Mononuclear cell (primary cell): ENCODE measurements at regions not wholly inside any gene's neighbourhood (a gene's known extent, or its start where the extent isn't known, plus 50 kb on each side); places are given as distances from the start of the nearest gene placed in this dataset.

Experiments
- H3K27me3 ChIP-seq: 2 replicates; pipeline ENCODE4 v1.6.0; 2011; ENCODE audit warnings: low read length, control low read depth; ENCODE audit not compliant: insufficient read depth
- H3K4me1 ChIP-seq: 2 replicates; pipeline ENCODE4 v1.5.1; 2011; ENCODE audit warnings: mild to moderate bottlenecking, low read length, control low read depth; ENCODE audit not compliant: insufficient read depth
- H3K4me3 ChIP-seq: 2 replicates; pipeline ENCODE4 v1.5.1; 2011; ENCODE audit warnings: mild to moderate bottlenecking, low read length, moderate library complexity
- H3K9me3 ChIP-seq: 2 replicates; pipeline ENCODE4 v1.5.1; 2011; ENCODE audit warnings: low read depth, mild to moderate bottlenecking, control low read depth, low read length

DNA sequence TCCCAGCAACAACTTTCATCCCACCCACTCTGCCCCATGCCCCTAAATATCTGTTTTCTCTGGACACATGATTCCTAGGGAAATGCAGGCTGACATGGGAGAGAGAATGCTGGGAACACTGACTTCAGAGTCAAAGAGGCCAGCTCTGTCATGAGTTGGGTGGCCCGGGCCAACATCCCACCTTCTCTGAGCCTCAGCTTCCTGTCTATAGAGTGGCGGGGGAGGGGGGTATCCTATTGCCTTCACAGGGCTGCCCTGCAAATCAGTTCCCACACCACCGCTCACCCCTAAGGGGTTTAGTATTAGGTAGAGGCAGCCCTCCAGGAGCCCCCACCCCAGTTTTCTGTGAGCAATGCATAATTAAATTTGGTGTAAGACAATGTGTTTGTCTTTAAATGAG is 175.0 kb upstream of the NCAM1 start:
- Histone ChIP-seq H3K27me3 (no peaks in the 10 kb centered on the region), H3K9me3 (no peaks in the 10 kb centered on the region), H3K4me1 (no peaks in the 10 kb centered on the region), H3K4me3 (no peak overlapping the region)

DNA sequence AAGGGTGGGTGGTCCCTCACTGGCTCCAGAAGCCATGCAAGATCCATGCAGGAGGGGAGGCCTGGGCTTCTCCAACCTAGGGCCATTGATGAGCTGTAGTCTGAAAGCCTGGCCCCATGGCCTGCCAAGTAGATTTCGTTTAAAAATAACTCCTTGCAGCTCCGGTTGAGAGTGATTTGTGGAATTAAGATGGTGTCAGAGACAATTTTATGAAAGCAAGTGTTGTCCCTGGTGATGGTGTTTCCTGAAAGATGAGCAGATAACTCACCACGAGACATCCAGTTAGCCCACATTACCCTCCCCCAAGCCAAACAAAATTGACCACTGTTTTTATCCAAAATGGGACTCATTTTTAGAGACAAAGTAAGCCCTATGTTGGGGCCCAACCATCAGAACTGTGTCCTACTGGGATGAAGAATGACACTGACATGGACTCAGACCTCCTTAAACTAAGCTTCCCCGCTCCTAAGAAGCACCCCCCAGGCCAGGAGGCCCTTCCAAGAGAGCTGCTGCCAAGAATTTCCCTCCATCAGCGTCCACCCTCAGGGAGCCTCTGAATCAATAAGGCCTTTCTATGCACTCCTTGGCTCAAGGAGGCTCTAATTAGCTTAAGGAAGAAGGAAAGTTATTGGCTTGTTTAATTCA is 174.2 kb upstream of the NCAM1 start:
- H3K4me3 ChIP-seq: no peak overlapping the region
- no peaks in the 10 kb centered on the region for H3K9me3 ChIP-seq
- no peaks in the 10 kb centered on the region for H3K4me1 ChIP-seq
- H3K27me3 ChIP-seq: no peaks in the 10 kb centered on the region

DNA sequence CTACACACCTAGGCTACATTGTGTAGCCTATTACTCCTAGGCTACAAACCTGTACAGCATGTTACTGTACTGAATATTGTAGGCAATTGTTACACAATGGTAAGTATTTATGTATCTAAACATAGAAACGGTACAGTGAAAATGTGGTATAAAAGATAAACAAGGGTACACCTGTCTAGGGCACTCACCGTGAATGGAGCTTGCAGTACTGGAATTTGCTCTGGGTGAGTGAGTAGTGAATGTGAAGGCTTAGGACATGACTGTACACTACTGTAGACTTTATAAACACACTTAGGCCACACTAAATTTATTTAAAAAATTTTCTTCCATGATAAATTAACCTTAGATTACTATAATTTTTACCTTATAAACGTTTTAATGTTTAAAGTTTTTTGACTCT is 171.7 kb upstream of the NCAM1 start:
- no peaks in the 10 kb centered on the region for H3K4me1 ChIP-seq
- no peaks in the 10 kb centered on the region for H3K27me3 ChIP-seq
- H3K9me3 ChIP-seq: no peaks in the 10 kb centered on the region
- H3K4me3 ChIP-seq: no peak overlapping the region

DNA sequence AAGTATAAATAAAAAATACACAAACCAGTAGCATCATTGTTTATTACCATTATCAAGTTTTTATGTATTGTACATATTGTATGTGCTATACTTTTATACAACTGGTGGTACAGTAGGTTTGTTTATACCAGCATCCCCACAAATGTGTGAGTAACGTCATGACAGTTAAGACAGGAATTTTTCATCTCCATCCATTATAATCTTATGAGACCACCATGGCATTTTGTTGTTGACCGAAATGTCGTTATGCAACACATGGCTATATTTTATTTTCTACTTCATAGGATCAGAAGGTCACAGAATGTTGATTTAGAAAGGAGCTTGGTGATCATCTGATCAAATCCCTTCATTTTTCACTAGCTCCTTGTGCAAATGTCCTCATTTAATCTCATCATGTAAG is 170.9 kb upstream of the NCAM1 start:
- Histone ChIP-seq H3K9me3 (no peaks in the 10 kb centered on the region), H3K27me3 (no peaks in the 10 kb centered on the region), H3K4me3 (no peak overlapping the region), H3K4me1 (no peaks in the 10 kb centered on the region)

DNA sequence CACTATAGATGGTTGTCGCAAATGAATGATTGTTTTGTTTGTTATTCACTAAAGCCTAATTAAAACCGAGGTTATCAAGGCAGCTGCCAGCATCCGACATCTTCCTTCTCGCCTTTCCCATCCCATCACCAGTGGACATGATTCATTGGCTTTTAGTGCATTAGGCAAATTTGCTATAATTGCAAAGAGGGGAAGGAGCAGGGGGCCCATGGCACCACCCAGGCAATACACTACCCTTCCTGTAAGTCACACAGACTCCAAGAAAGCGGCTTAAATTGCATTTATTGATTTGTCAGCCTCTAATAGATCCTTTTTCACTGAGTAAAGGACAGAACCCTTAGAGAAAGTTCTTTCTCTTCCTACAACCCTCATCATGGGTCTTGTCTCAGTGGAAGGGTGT is 169.2 kb upstream of the NCAM1 start:
- Histone ChIP-seq H3K4me1 (no peaks in the 10 kb centered on the region), H3K27me3 (no peaks in the 10 kb centered on the region), H3K9me3 (no peaks in the 10 kb centered on the region), H3K4me3 (no peak overlapping the region)

DNA sequence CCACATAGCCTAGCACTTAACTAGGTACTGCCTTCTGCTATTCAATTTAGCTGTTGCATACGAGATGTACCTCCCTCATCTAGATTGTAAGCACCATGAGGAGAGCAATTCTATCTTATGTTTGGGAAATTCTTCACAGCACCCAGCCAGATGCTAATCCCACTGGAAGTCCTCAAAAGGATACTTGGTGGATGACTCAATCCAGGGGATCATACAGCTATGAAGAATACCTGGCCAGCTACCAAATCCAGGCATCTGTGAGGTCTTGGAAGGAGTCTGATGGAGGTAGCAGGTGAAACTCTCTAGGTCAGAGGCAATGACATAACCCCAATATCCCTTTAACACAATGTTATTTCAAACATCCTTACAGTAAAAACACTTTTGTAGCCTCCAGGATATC is 167.8 kb upstream of the NCAM1 start:
- Histone ChIP-seq H3K9me3 (no peaks in the 10 kb centered on the region), H3K27me3 (no peaks in the 10 kb centered on the region), H3K4me1 (no peaks in the 10 kb centered on the region), H3K4me3 (no peak overlapping the region)

DNA sequence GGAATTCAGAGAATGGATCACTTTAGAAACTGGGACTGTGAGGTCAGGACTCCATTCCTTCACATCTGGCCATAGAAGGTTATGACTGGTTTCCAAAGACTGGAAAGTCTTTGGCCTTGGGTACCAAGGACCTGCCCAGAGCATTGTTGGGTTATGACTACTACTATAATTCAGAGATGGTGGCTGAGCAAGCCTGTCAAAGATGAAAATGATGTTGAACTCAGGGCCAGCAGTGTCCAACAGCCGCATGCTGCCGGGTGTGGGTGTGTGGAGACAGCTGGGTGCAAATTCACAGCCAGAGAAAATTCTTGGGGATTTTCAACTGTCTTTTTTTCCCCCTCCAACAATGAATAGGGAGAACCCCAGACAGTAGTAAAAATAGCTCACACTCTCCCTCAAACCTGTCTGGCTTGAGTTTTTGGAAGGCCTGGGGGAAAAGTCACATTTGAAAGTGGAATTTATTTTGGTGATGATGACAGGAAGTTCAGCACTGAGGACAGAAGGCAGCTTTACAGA is 166.8 kb upstream of the NCAM1 start:
- Histone ChIP-seq H3K9me3 (no peaks in the 10 kb centered on the region), H3K4me3 (no peak overlapping the region), H3K27me3 (no peaks in the 10 kb centered on the region), H3K4me1 (no peaks in the 10 kb centered on the region)

DNA sequence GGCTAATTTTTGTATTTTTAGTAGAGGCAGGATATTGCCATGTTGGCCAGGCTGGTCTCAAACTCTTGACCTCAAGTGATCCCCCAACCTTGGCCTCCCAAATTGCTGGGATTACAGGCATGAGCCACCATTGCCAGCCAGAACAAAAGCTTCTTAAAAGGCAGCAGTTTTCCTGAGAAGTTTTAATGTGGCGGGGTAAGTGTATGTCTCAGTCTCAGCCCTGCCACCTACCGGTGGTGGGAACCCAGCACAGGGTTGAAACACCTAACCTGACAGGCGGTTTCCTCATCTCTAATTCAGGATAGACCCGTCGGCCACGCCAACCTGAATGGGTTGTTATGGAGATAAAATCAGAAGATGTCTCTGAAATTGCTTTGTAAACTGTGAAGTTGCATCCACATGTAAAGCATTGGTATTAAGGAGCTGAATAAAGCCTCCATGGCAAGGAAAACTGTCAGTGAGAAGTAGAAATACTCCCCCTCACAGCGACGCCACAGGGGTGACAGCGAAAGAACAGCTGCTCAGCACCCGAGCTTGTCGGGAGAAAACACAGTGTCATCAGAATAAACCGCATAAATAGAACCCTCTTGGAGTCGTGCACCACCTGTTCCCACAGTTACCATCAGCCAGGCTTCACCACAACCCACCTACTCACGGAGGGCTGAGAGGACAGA is 165.9 kb upstream of the NCAM1 start:
- Histone ChIP-seq H3K27me3 (no peaks in the 10 kb centered on the region), H3K4me1 (no peaks in the 10 kb centered on the region), H3K4me3 (no peak overlapping the region), H3K9me3 (no peaks in the 10 kb centered on the region)

DNA sequence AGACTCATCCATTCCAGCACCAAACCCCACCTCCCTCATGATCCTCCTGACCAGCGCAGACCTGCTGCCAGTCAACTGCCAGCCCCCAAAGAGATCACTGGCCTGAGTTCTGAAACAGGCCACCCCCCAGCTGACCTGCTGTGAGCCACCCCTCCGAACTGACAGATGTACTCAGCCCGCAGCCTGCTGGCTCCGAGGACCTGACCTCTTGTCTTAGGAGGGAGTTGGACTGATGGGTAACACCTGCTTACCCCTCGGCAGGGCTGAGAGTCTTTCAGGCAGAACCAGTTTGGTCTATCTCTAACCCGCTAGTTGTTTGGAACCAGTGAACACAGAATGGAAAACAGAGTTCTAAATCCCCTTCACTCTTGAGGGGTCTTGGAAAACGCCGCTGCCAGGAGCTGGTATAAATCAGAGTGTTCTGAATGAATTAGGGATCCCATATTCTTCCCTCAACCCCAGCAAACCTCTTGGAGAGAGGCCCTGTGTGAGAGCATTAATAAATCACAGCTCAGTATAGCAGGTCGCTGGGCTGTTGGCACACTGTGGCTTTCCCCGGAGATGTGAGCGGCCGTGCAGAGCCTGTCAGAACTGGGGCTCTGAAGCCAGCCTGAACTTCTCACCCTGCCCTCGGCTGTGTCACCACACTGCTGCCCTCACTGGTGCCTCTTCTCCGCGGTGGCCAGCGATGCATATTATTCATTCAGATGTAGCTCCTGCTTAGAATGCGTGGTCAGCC is 165.1 kb upstream of the NCAM1 start:
- no peaks in the 10 kb centered on the region for H3K27me3 ChIP-seq
- no peak overlapping the region for H3K4me3 ChIP-seq
- no peaks in the 10 kb centered on the region for H3K9me3 ChIP-seq
- no peaks in the 10 kb centered on the region for H3K4me1 ChIP-seq

DNA sequence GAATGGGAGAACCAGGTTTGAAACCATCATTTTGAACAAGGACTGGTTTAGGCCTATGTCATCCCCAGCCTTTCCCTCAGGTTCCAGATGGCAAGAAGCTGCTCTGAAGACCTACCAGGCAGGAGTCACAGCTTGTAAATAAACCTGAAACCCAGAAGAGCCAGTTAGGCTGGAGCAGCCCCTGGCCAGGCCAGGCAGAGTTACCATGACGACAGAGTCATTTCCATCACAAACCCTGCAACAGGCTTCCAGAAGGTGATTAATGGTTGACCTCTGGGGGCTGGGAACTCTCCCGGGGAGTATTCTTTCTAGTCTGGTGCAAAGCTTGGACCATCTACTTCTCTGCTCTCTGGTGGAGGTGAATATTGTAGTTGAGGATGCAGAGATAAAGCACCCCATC is 164.1 kb upstream of the NCAM1 start:
- H3K9me3 ChIP-seq: no peaks in the 10 kb centered on the region
- no peaks in the 10 kb centered on the region for H3K4me1 ChIP-seq
- H3K27me3 ChIP-seq: no peaks in the 10 kb centered on the region
- no peak overlapping the region for H3K4me3 ChIP-seq

DNA sequence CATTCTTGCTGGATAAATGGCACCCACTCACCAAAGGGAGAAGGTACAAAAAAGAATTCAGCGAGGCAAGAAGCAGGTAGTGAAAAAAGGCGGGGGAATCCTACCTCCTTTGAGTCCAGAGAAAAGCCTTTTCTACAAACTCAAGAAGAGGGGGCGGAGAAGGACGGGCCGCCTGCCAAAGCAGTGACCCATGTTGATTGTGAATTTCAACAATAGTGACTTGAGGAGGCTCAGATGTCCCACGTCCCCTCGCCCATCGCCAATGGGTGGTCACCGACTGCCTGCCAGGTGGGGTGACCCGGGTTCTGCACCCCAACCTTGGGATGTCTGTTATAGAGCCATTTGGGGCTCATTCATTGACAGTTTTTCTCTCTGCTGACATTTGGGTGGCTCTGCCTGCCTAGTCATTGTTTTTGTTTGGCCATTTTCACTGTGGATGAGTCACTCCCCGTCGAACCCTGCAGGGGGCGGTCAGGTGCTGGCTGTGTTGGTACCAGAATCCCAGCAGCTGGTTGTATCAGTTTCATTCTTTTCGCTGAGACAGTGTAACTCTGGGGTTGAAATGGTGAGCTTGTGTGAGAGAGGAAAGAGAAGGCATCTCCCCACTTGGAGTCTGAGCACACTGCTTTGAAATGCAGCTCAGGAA is 163.4 kb upstream of the NCAM1 start:
- Histone ChIP-seq H3K27me3 (no peaks in the 10 kb centered on the region), H3K4me1 (no peaks in the 10 kb centered on the region), H3K9me3 (no peaks in the 10 kb centered on the region), H3K4me3 (no peak overlapping the region)

DNA sequence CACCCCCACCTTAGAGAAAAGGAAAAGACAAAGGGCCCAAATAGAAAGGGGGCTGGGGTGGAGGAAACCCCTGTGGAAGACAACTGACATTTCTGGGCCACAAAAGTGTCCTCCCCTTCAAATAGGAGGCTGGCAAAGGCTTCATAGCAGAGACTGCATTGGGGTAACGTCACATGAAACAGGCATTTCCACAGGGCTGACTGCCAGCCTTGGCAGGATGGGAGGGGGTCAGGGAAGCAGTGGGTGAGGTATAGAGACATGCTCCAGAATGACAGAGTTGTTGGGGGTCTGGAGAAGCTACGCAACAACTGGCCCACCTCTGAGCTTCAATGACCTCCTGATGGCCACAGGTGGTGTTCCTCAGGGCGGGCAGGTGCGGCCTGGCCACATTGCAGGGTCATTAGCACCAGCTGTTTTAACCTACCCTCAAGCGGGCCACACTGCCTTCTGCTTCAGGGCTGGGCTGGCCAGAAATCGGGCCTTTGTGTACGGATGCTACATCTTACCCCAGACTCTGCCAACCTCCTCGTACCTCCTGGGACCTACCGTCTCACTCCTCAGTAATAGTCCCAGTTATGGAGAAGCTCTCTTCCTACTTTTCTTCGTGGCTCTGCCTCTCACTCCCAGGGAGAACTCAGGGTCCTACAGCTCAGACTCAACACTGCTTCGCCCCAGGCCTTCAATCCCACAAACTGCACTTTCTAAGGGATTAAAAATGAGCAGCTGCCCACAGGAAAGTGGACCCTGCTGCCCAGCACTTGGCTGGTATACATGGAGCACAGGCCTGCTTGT is 160.0 kb upstream of the NCAM1 start:
- H3K4me1 ChIP-seq: no peaks in the 10 kb centered on the region

DNA sequence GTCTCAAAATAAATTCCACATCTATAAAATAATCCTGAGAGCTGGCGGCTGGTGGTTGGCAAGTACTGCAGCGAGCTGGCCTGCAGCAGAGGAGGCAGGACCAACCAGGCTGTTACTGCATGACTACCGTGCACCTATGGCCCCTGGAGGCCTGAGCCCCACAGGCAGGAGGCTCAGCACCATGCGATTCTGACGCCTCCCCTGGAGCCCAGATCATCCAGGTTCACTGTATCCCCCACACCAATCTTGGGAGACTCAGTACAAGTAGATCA is 159.5 kb upstream of the NCAM1 start:
- H3K4me1 ChIP-seq: no peaks in the 10 kb centered on the region
- no peak overlapping the region for H3K4me3 ChIP-seq
- H3K27me3 ChIP-seq: no peaks in the 10 kb centered on the region
- H3K9me3 ChIP-seq: no peaks in the 10 kb centered on the region

More for the DNA sequence above, 160.0 kb upstream of the NCAM1 start:
- Histone ChIP-seq H3K27me3 (no peaks in the 10 kb centered on the region), H3K4me3 (no peak overlapping the region), H3K9me3 (no peaks in the 10 kb centered on the region)

DNA sequence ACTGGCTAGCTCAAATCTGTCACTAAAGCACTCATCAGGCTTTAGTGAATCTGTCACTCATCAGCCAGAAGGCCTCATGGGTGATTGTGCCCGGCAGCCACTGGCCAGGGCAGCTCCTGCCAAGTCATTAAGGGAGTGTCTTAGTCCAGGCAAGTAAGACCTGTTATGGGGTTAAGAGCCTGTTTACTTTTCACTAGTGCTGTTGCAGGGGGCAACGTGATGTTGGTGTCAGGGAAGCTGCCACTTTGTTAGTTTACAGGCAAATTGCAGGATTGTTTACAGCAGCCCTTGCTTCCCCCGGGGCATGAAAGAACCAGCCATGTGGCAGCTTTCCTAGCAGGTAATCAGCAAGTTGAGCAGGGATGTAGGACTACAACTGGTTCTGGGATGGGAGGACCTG is 155.6 kb upstream of the NCAM1 start:
- H3K9me3 ChIP-seq: no peaks in the 10 kb centered on the region
- no peaks in the 10 kb centered on the region for H3K4me1 ChIP-seq
- H3K27me3 ChIP-seq: no peaks in the 10 kb centered on the region
- no peak overlapping the region for H3K4me3 ChIP-seq

DNA sequence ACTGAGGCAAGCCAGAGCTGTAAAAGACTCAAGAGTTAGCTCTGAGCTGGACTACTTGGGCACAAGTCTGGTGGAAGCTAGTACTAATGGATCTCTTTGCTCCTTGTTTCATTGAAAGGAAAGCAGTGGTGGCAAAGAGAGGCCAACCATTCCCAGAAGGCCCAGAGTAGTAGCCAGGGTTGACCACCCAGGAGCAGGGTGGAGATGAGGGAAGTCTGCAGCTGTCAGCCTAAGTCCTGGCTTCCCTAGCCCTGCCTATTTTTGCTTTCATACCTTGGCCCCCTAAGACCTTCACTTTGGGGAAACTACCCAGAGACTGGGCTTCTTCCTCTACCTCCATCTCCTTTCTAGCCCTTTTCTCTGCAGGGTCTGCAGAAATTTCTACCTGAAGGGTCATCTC is 155.0 kb upstream of the NCAM1 start:
- Histone ChIP-seq H3K4me3 (no peak overlapping the region), H3K27me3 (no peaks in the 10 kb centered on the region), H3K9me3 (no peaks in the 10 kb centered on the region), H3K4me1 (no peaks in the 10 kb centered on the region)
